Esophagus muscularis mucosa (tissue), 4 donors: ENCODE measurements at regions not wholly inside any gene's neighbourhood (a gene's known extent, or its start where the extent isn't known, plus 50 kb on each side); places are given as distances from the start of the nearest gene placed in this dataset.

Experiments
- DNase-seq: peaks from one replicate; pipeline ENCODE4 v3.0.0-alpha.2; 2017; ENCODE audit errors: extremely low spot score
- H3K27ac ChIP-seq, 4 donors: fragments of 200-600 bp; sonication (generic); replicated peaks in 1 of 4; 1 replicate in 3 of 4; 2 replicates in 1 of 4; pipeline ENCODE4 v1.5.1; 2016 to 2019; ENCODE audit warnings: mild to moderate bottlenecking in 1 of 4
- H3K27me3 ChIP-seq, 4 donors: fragments of 200-600 bp; sonication (generic); one replicate each; pipeline versions ENCODE4 v1.5.1 to v1.6.0; 2016 to 2019
- H3K36me3 ChIP-seq, 4 donors: fragments of 200-600 bp; sonication (generic); one replicate each; pipeline ENCODE4 v1.5.1; 2016 to 2019
- H3K4me1 ChIP-seq, 4 donors: fragments of 200-600 bp; sonication (generic); one replicate each; pipeline ENCODE4 v1.5.1; 2016 to 2019
- H3K4me3 ChIP-seq, 4 donors: fragments of 200-600 bp; sonication (generic); 1 replicate in 2 of 4; 2 replicates in 2 of 4; pipeline ENCODE4 v1.5.1; 2016 to 2019; ENCODE audit warnings: mild to moderate bottlenecking in 4 of 4, moderate library complexity in 1 of 4
- H3K9me3 ChIP-seq, 4 donors: fragments of 200-600 bp; sonication (generic); 1 replicate in 3 of 4; 2 replicates in 1 of 4; pipeline ENCODE4 v1.5.1; 2016 to 2019
- CTCF ChIP-seq, 3 experiments: fragments of 200-600 bp in 2 of 3; fragments of 450-650 bp in 1 of 3; sonication (generic) in 2 of 3; IDR thresholded peaks; one replicate each; pipeline ENCODE4 v1.5.1; 2017 to 2019; ENCODE audit warnings: antibody characterized with exemption in 3 of 3, mild to moderate bottlenecking in 2 of 3, moderate library complexity in 1 of 3
- EP300 ChIP-seq: sonication (generic); formaldehyde crosslinking; IDR thresholded peaks from one replicate; pipeline ENCODE4 v1.6.1; 2017; ENCODE audit warnings: antibody characterized with exemption
- POLR2A ChIP-seq: fragments of 450-650 bp; IDR thresholded peaks from one replicate; pipeline ENCODE4 v1.6.1; 2017; ENCODE audit warnings: antibody characterized with exemption, moderate library complexity, mild to moderate bottlenecking, low read depth
- POLR2AphosphoS5 ChIP-seq, 2 donors: sonication (generic); formaldehyde crosslinking; IDR thresholded peaks; one replicate each; pipeline ENCODE4 v1.6.1; 2017; ENCODE audit warnings: antibody characterized with exemption in 2 of 2
- WGBS: methylation state at CpG from one replicate; pipeline ENCODE4 v1.1.5; 2018; 5-methylcytosine and 5-hydroxymethylcytosine counted together
- intact Hi-C: fragments of 100-400 bp; cut with DNase I; formaldehyde crosslinking; loops from one replicate; pipeline ENCODE4 v1.15.1; 2023

- Histone ChIP-seq H3K27me3 (peaks cover 0 to 22% (median 0%) of the 10 kb centered on the region in 4 donors), H3K4me1 (no peaks in the 10 kb centered on the region), H3K27ac (no peak overlapping the region), H3K9me3 (peaks cover 0 to 20% (median 16%) of the 10 kb centered on the region in 4 donors), H3K36me3 (no peaks in the 10 kb centered on the region), H3K4me3 (no peak overlapping the region)
- WGBS: 77% methylated on average over 4 of the region's 4 CpGs
- intact Hi-C loops: no loop called here
- DNase-seq: no peak
- no peak for TF ChIP-seq POLR2AphosphoS5 (IDR thresholded peaks at IDR 0.05)
- no peak for TF ChIP-seq POLR2A
These were observed 196.8 kb downstream of the KIF26A start for GRCh38 chr14:104335176-104335575.

- peaks cover 0 to 24% (median 0%) of the 10 kb centered on the region in 4 donors for H3K27me3 ChIP-seq
- peaks cover 0 to 17% (median 12%) of the 10 kb centered on the region in 4 donors for H3K9me3 ChIP-seq
- intact Hi-C loops: no loop called here
- DNase-seq: no peak
- H3K4me3 ChIP-seq: no peak overlapping the region
- TF ChIP-seq POLR2A (no peak), CTCF (IDR thresholded peaks at IDR 0.05) (no peak), POLR2AphosphoS5 (IDR thresholded peaks at IDR 0.05) (no peak), EP300 (no peak)
- no peak overlapping the region for H3K27ac ChIP-seq
- H3K36me3 ChIP-seq: no peaks in the 10 kb centered on the region
- 85% methylated on average over 7 of the region's 12 CpGs for WGBS
- H3K4me1 ChIP-seq: no peaks in the 10 kb centered on the region
These were observed 197.2 kb downstream of the KIF26A start for GRCh38 chr14:104335611-104336010.

- Histone ChIP-seq H3K4me3 (no peak overlapping the region), H3K36me3 (no peaks in the 10 kb centered on the region), H3K27me3 (peaks cover 0 to 35% (median 0%) of the 10 kb centered on the region in 4 donors), H3K27ac (no peak overlapping the region), H3K4me1 (peaks cover 0 to 5% (median 0%) of the 10 kb centered on the region in 4 donors), H3K9me3 (peaks cover 0 to 17% (median 7%) of the 10 kb centered on the region in 4 donors)
- TF ChIP-seq CTCF (IDR thresholded peaks at IDR 0.05) (no peak), POLR2AphosphoS5 (IDR thresholded peaks at IDR 0.05) (no peak), POLR2A (no peak), EP300 (no peak)
- intact Hi-C loops: no loop called here
- WGBS: 83% methylated on average over 2 of the region's 4 CpGs
- no peak for DNase-seq
These were observed 199.0 kb downstream of the KIF26A start for GRCh38 chr14:104337351-104337750.

GRCh38 chr14:104339361-104339760 is 201.0 kb downstream of the KIF26A start:
- no peak for DNase-seq
- Histone ChIP-seq H3K9me3 (peaks cover 0 to 17% (median 7%) of the 10 kb centered on the region in 4 donors), H3K27me3 (peaks cover 0 to 49% (median 0%) of the 10 kb centered on the region in 4 donors), H3K27ac (no peak overlapping the region), H3K4me3 (no peak overlapping the region), H3K4me1 (peaks cover 0 to 7% (median 0%) of the 10 kb centered on the region in 4 donors), H3K36me3 (no peaks in the 10 kb centered on the region)
- intact Hi-C loops: no loop called here
- WGBS: 55% methylated on average over 1 of the region's 1 CpG
- TF ChIP-seq POLR2A (no peak), EP300 (no peak), POLR2AphosphoS5 (IDR thresholded peaks at IDR 0.05) (no peak), CTCF (IDR thresholded peaks at IDR 0.05) (no peak)

GRCh38 chr14:104339829-104340228 is 201.4 kb downstream of the KIF26A start:
- intact Hi-C loops: no loop called here
- no peak for TF ChIP-seq CTCF (IDR thresholded peaks at IDR 0.05)
- H3K4me3 ChIP-seq: no peak overlapping the region
- DNase-seq: no peak
- no peaks in the 10 kb centered on the region for H3K36me3 ChIP-seq
- peaks cover 0 to 50% (median 0%) of the 10 kb centered on the region in 4 donors for H3K27me3 ChIP-seq
- H3K9me3 ChIP-seq: peaks cover 0 to 17% (median 7%) of the 10 kb centered on the region in 4 donors
- peaks cover 0 to 7% (median 0%) of the 10 kb centered on the region in 4 donors for H3K4me1 ChIP-seq
- H3K27ac ChIP-seq: no peak overlapping the region
